ENCODE measurements at regions not wholly inside any gene's neighbourhood (a gene's known extent, or its start where the extent isn't known, plus 50 kb on each side); places are given as distances from the start of the nearest gene placed in this dataset.
"Not testable (repeated sequence)": the region's sequence is repeated elsewhere in the genome, so short reads cannot be mapped to it uniquely, and the experiment has no call there.

DNA sequence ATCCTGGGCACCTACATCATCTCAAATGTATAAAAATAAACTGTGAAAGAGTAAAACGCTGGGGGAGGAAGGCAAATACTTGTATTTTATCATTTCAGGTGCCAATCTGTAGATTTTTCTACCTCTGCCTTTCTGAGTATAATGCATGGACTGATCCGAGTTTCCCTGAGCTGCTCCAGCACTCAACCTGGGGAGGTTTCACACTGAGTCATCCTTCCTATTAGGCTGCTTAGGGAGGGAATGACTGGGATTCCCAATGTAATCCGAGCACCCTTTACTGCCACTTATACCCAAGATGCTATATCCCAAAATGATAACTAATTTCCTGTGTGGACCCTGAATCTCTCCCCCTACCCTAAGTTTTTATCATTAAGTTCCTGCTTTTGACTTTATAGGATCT, 126.6 kb downstream of the HNRNPD start:
- DNase-seq: no peak

GRCh38 chr4:82241534-82241933, 132.3 kb downstream of the HNRNPD start:
- DNase-seq: no peak

GRCh38 chr4:82240410-82240809, 133.4 kb downstream of the HNRNPD start:
- no peak for DNase-seq

DNA sequence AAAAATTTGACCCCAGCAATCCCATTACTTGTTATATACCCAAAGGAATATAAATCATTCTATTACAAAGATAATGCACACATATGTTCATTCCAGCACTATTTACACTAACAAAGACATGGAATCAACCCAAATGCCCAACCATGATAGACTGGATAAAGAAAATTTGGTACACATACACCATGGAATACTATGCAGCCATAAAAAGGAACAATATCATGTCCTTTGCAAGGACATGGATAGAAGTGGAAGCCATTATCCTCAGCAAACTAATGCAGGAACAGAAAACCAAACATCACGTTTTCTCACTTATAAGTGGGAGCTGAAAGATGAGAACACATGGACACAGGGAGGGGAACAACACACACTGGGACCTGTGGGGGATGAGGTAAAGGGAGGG, 136.6 kb downstream of the HNRNPD start:
- not testable (repeated sequence) for DNase-seq

- DNase-seq: no peak
These were observed 138.4 kb downstream of the HNRNPD start for GRCh38 chr4:82235346-82235745.

DNA sequence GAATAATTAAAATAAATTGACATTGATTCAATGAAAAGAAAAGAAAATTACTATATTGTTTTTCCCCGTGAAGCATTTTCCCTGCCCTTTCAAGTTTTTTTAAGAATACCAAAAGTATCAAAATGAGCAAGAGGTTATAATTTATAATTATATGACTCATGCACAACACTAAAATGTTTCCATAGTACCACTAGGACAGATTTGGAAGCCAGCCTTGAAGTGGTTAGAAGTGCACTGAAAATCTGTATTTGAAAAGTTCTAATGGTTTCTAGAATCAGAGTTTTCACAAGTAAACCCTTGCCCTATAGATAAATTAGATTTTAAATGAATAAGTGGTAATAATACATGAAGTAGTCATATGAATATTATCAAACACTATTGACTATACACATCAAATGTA, 140.9 kb downstream of the HNRNPD start:
- no peak for DNase-seq

- DNase-seq: no peak
These were observed 142.0 kb downstream of the HNRNPD start for GRCh38 chr4:82231806-82232205.

GRCh38 chr4:82230306-82230705, 143.5 kb downstream of the HNRNPD start:
- DNase-seq: no peak

DNA sequence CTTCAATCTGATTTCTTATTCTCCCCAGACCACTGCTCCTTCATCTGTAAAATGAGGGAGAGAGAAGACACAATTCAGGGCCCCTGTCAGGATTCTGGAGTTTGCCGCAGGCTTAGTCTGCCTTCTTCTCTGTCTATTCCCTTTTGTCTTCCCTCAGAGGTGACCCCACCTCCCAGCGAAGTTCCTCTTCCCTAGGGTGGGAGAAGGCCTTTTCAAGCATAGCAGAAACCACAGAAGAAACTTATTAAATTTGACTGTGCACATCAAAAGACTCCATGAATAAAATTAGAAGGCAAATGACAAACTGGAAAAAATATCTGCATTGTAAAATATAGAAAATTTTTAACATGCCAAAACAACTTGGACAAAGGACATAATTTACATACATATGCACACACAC, 148.8 kb downstream of the HNRNPD start:
- no peak for DNase-seq

DNA sequence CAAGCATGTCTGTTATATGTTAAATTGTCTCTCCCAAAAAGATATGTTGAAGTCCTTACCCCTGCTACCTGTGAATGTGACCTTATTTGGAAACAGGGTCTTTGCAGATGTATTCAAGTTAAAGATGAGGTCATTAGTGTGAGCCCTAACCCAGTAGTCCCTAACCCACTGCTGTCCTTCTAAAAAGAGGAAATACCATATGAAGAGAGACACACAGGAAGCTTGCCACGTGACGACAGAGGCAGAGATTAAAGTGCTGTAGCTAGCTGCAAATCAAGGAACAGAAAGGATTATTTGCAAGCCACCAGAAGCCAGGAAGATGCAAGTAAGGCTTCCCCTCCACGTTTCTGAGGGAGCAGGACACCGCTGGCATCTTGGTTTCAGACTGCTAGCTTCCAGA, 150.1 kb downstream of the HNRNPD start:
- no peak for DNase-seq

DNA sequence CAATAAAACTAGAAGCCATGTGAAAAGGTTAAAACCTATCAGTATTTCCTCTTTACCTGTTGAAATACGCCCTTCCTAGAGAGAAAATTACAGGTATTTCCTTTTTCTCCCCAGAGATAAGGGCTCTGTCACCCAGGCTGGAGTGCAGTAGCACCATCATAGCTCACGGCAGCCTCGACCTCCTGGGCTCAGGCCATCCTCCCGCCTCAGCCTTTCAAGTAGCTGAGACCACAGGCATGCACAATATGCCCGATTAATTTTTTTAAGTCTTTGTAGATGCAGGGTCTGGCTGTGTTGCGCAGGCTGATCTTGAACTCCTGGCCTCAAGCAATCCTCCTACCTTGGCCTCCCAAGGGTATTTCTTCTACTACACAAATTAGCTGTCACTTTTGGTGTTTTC, 154.4 kb downstream of the HNRNPD start:
- no peak for DNase-seq

GRCh38 chr4:82217986-82218715, 155.6 kb downstream of the HNRNPD start:
- peak; percentile 10 for DNase-seq

DNA sequence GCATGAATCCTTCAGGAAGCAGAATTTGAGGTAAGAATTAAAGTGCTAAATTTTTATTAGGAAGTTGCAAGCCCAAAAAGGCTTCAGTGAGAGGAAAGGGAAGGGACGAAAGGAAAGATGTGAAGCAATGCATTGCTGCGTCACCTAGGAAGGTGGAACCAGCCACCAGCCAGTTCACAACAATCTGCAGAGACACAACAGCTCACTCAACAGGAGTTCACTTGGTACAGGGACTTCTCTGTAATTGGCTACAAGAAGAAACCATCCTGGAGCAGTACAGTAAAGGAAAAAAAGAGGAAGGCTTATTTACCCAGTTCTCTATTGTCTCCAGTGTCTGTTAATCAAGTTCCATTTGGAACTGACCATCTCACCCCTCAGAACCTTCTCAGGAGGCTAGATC, 157.6 kb downstream of the HNRNPD start:
- DNase-seq: no peak

GRCh38 chr4:82215800-82216199, 158.0 kb downstream of the HNRNPD start:
- DNase-seq: no peak

DNA sequence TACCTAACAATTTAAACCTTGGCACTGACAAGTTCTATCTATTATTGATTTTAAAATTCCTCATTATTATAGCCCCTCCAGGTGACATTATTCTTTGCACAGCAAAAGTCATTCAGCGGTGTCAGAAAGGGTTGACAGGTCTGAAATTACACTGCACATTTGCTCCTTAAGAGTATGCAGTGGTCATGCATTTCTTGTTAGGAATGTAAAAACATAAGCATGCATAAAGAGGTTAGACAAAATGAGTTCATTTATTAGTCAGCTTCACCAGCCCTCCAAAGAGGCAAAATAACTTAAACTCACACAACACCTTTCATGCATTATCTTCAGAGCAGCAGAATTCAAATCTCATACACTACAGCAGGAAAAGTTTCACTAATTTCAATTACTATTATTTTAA, 158.8 kb downstream of the HNRNPD start:
- DNase-seq: no peak

DNA sequence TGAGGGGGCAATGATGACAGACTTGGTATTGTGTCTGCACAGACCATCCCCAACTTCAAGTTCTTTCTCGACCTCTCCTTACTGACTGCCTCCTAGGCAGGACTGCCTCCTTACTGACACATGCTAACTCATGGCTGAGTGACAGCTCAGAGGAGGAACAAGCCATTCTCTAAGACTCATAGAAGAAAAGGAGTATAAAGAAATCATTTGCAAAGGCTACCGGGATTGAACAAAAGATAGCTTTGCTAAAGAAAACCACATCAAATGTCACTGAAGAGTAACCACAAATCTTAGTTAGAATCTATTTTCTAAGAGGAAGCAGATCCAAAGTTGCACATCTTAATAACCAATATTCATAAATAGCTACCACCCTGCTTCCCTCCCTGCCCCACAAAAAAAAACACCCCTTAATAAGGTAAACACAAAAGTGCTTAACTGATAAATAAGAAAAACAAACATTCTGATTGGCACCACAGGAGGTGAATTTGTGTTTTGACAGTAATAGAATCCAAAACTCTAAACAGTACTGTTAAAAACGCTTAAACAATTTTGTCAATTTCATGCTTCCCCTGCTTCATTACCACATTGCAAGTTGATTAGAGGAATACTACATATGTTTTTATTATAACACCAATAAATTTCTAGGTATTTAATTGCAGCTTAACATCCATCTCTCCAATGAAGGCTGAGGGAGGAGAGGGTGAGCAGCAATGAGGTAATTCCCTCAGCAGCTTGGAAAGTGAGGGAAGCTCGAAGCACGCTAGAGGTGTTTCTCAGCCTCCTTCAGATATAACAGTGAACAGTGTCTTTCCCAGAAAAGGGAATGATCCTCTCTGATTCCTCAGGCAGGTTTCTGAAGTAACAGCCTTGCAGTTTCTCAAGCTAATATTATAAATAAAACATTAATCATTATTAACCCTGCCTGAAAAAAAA, 160.0 kb downstream of the HNRNPD start:
- no peak for DNase-seq

GRCh38 chr4:82201805-82202641, 171.8 kb downstream of the HNRNPD start:
- DNase-seq: peak; percentile 68

GRCh38 chr4:82201303-82201702, 172.5 kb downstream of the HNRNPD start:
- no peak for DNase-seq

GRCh38 chr4:82200046-82200445, 173.7 kb downstream of the HNRNPD start:
- DNase-seq: no peak

DNA sequence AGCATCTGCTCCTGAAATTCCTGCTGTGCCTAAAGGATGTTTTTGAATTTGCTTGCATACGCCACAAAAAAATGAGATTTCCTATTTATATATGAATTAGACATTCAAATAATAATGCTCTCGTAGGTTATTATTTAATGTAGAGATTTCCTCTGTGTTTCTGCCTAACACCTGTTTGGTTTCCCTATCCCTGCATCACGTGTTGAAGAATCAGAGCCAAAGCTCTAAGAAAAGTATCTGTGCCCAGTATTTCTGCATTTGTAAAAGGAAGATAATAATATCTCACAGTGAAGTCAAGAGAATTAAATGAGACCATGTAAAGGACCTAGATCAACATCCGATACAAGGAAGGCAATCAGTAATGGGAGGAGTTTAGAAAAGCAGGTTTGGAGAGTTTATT, 179.5 kb downstream of the HNRNPD start:
- DNase-seq: no peak

DNA sequence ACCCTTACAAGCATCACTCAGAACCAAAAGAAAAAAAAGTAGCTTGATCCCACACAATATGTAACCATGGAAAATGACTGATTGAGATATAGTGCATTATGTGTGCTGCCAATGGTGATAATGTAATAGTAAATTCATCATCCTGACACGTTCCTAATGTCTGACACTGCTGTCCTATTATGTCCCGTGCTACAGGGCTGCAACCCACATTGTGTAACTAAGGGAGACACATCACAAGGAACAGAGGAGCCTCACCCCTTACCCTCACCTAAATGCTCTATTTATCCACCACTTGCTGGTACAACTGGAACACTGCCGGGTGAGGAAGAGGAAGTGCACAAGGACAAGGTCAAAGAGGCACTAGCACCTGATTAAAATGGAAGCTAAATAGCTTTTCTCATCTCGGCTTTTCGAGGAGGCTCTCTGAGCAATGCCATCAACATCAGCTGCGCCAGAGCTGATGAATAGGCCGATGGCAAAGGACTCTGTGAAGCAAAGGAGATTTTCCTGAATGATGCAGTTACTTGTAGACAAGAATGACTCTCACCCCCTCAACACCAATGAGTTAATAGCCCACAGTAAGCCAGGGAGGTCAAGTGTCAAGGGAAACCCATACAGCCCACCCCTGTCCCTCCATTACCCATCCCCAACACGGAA, 181.6 kb downstream of the HNRNPD start:
- no peak for DNase-seq

GRCh38 chr4:82181789-82182188, 192.0 kb downstream of the HNRNPD start:
- DNase-seq: no peak

DNA sequence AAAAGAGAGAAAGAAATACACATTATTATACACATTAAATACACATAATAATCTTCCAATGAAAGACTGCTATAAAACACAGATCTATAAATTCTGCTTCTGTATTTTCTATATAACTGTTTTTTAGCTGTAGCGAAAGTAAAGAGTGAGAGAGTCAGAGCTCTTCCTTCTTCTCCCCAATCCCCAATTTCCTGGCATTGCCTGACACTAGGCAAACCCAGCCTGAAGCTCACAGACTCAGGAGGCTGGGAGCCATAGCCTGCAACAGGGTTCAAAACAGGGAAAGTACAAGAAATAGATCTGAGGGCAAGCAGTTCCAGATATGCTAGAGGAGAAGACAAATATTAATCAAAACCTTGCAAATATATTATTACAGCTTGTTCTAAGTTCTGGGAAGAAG, 201.6 kb downstream of the HNRNPD start:
- DNase-seq: no peak

All from dermis blood vessel endothelial cell (primary cell).